AG10803 (cell line): ENCODE measurements at regions not wholly inside any gene's neighbourhood (a gene's known extent, or its start where the extent isn't known, plus 50 kb on each side); places are given as distances from the start of the nearest gene placed in this dataset.

Experiments
- DNase-seq: peaks from one replicate; pipeline ENCODE4 v3.0.0; 2010; ENCODE audit warnings: low read depth
- H3K4me3 ChIP-seq: 2 replicates; pipeline ENCODE4 v1.5.1; 2011; ENCODE audit warnings: mild to moderate bottlenecking, low read length, control low read depth
- TF ChIP-seq, protein P1 (sequence below): conservative IDR thresholded peaks from 2 replicates; pipeline ENCODE4 v1.5.1; 2011; ENCODE audit warnings: mild to moderate bottlenecking, low read length, control low read depth, inconsistent platforms

DNA sequence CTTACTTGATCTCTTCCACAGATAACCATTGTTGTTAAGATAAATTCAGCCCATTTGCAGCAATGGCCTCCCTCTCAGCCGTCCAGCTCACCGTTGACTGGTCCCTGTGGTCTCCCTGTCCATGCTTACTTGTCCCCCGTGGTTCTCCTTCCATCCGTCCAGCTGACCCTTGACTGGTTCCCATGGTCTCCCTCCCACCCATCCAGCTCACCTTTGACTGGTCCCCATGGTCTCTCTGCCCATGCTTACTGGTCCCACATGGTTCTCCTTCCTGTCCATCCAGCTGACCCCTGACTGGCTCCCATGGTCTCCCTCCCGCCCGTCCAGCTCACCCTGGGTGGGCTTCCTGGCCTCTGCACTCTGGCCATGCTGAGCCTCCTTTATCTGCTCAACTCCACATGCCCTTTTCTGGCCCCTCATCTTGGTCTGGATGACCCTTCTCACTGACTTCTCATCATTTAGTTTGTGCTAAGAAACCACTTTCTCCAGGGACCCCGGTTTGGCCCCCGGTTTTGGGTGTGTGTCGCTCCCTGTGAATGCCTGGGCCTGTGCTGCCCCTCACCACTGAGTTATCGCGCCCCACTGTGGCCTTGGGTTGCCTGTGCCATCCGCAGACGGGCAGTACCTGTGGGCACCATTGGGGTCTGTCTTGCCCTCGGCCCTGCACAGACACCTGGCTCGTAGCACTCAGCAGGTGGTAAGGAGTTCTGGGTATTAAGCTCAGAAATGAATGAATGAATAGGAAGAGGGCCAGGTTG lies 146.4 kb downstream of the ERMARD start:
- TF ChIP-seq, protein P1, sequence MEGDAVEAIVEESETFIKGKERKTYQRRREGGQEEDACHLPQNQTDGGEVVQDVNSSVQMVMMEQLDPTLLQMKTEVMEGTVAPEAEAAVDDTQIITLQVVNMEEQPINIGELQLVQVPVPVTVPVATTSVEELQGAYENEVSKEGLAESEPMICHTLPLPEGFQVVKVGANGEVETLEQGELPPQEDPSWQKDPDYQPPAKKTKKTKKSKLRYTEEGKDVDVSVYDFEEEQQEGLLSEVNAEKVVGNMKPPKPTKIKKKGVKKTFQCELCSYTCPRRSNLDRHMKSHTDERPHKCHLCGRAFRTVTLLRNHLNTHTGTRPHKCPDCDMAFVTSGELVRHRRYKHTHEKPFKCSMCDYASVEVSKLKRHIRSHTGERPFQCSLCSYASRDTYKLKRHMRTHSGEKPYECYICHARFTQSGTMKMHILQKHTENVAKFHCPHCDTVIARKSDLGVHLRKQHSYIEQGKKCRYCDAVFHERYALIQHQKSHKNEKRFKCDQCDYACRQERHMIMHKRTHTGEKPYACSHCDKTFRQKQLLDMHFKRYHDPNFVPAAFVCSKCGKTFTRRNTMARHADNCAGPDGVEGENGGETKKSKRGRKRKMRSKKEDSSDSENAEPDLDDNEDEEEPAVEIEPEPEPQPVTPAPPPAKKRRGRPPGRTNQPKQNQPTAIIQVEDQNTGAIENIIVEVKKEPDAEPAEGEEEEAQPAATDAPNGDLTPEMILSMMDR, result no peak
- no peak overlapping the region for H3K4me3 ChIP-seq
- no peak for DNase-seq

- DNase-seq, result no peak
- TF ChIP-seq, protein P1, result no peak
- H3K4me3 ChIP-seq, result no peak overlapping the region
These were observed 145.5 kb downstream of the ERMARD start for GRCh38 chr6:169896826-169897456.

GRCh38 chr6:169895926-169896761 lies 144.7 kb downstream of the ERMARD start:
- no peak overlapping the region for H3K4me3 ChIP-seq
- no peak for DNase-seq
- TF ChIP-seq, protein P1, result no peak

- DNase-seq, result no peak
- no peak overlapping the region for H3K4me3 ChIP-seq
These were observed 143.8 kb downstream of the ERMARD start for GRCh38 chr6:169895000-169895759.

GRCh38 chr6:169894377-169894960 lies 143.0 kb downstream of the ERMARD start:
- TF ChIP-seq, protein P1, result no peak
- no peak overlapping the region for H3K4me3 ChIP-seq
- DNase-seq, result no peak

More at GRCh38 chr6:169895000-169895759, 143.8 kb downstream of the ERMARD start:
- TF ChIP-seq, protein P1, result no peak

- no peak for DNase-seq
- TF ChIP-seq, protein P1, result no peak
These were observed 142.2 kb downstream of the ERMARD start for GRCh38 chr6:169893624-169894023.

More at GRCh38 chr6:169893624-169894023, 142.2 kb downstream of the ERMARD start:
- no peak overlapping the region for H3K4me3 ChIP-seq
